ENCODE measurements at regions not wholly inside any gene's neighbourhood (a gene's known extent, or its start where the extent isn't known, plus 50 kb on each side); places are given as distances from the start of the nearest gene placed in this dataset.

DNA sequence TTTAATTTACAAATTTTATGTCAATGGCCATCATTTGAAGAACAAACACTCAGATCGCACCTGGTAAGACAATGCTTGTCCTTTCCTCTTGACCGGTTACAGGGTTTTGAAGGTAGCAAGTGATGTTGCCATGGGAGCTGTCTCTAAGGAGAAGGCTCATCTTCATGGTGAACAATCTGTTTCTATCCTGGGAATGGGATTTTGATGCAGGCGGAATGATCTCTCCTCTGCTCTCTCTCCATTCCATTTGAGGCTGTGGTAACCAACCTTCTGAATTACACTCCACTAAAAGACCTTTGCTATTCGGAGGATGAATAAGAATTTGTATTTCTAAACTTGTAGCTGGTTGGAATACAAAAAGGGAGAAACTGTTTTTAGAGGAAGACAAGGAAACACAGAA lies 57.9 kb upstream of the SLC5A9 start:
- DNase-seq: no peak

DNA sequence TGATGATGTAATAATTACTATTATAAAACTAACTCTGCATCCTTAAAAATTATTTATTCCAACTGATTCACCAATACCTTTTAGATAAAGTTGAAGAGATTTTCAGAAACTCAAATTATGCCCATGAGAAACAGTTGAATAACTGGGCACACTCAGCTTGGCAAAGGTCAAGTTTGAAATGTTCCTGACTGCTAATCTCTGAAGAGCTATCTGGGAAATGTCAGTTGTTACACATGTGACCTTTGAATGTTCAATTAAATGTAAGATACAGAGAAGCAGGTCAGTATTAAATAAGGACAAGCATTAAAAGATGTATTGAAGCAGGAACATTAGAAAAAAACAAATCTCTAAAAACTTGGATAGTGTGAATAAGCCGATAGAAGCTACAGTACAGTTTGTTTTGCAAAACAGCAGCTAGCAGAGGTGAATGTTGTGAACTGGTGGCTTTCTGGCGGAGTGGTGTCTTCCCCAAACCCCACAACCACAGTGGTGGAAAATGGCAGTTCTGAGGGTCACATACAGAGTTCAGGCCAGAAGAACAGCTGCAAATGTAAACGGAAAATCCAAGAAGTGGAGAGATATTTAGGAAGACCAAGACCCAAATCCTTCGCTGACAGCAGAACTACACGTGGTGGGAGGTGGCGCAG lies 61.9 kb upstream of the SLC5A9 start:
- DNase-seq: no peak

- no peak for DNase-seq
Observed at GRCh38 chr1:48139275-48139674, 83.2 kb upstream of the SLC5A9 start.

DNA sequence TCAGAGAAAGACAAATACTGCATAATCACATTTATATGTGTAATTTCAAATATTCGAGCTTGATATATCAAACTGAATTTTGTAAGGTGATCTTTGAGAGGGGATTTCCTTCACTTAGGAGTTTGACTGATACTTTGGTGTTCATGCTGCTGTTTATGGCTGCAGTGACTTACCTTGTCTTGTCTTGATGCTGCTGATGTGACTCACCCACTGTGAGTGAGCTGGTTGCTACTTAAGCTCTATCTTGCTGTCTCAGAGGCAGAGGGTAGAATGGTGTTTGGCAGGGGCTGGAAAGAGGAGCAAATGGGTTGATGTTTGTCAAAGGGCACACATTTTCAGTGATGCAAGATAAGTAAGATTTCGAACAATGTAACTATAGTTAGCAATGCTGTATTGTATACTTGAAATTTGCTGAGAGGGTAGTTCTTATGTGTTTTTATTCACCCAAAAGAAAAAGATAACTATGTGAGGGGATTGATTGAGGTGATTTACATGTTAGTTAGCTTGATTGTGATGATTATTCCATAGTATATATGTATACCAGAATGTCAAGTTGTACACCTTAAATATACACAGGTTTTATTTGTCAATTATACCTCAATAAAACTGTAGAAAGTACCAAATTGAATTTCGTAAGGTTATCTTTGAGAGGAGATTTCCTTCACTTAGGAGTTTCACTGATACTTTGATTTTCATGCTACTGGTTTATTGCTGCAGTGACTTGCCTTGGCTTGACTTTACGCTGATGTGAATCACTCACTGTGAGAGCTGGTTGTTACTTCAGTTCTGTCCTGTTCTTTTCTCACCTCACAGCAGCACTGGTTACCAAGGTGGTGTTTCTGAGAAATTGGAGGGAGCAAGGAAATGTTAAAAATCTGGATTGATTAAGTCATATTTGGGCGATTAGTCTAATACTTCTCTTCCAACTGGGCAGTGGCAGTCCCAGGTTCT lies 94.5 kb upstream of the SLC5A9 start:
- no peak for DNase-seq

DNA sequence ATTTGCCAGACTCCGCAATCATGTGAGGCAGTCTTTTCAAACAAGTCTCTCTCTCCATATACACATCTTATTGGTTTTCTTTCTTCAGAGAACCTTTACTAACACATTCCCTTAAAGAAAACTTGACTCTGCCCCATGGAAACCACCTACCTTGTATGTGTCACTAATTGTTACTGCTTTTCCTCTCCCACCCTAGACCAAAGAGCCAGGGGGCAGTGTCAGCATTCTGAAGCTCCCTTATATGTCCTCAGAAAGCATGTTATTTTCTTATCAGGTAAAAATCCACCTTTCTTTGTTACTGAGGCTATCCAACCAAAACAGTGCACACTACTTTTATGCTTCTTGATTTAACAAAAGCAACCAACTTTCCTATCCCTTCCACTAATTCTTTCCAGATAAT lies 98.9 kb upstream of the SLC5A9 start:
- DNase-seq: no peak

- no peak for DNase-seq
Observed at GRCh38 chr1:48121955-48122354, 100.6 kb upstream of the SLC5A9 start.

DNA sequence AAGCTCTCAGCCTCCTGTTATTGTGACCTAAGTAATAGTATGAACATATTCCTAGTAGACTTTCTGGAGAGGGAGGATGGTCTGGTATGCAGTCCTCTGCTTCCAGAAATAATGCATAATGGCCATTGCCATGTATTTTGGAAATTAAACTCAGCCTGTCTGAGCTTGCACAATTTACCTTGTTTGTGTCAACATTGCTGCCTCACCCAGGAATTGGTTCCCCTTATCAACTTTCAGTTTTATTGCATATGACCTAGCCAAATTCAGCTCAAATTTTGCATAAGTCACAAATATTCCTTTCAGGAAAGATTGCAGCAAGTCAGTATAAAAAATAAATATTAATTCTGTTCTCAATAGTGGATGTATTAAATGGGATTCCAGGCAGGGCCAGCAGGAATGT lies 101.9 kb upstream of the SLC5A9 start:
- no peak for DNase-seq

- no peak for DNase-seq
Observed at GRCh38 chr1:48115835-48116234, 106.7 kb upstream of the SLC5A9 start.

DNA sequence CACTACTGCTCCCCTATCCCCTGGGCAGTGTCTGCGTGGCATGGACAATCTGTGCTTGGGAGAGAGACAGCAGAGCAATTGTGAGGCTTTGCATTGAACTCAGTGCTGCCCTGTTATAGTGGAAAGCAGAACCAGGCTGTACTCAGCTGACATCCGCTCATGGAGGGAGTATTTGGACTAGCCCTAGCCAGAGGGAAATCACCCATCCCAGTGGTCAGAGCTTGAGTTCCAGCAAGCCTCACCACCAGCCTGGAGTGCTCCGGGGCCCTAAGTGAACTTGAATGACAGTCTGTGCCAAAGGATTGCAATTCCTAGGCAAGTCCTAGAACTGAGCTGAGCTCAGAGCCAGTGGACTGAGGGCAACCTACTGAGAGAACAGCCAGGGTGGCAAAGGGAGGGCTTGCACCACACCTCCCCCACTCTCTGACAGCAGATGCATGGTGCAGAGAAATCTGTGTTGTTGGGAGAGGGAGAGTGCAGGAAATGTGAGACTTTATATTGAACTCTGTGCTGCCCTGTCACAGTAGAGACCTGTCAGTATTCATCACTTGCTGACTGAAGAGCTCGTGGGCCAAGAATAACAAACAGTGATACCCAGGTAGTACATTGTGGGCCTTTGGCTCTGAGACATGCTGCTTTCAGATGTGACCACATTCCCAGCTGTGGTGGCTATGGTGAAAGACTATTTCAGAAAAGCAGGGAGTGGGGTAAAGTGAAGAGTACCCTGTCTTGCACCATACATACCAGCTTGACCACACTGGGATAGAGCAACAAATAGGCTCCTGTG lies 107.7 kb upstream of the SLC5A9 start:
- no peak for DNase-seq

- DNase-seq: peak; percentile 46
Observed at GRCh38 chr1:48109390-48110013, 112.3 kb upstream of the TRABD2B start.

- DNase-seq: no peak
Observed at GRCh38 chr1:48107516-48107915, 110.3 kb upstream of the TRABD2B start.

DNA sequence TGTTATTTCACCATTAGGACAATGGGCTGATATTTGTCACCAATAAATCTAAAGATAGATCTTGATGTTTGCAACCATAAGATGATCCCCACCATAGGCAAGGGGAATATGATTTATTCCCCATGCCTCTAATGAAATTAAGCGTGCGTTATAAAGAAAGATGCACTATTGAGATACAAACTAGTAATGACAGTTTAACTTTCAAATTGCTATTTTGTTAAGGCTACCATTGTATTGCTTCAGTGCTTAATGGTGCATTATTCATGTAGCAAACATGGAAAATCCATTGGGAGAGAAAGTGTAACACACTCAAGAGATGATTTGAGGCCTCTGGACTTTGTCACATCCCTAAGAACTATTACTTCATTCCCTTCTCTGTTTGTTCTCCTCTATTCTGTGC lies 108.9 kb upstream of the TRABD2B start:
- no peak for DNase-seq

- DNase-seq: no peak
Observed at GRCh38 chr1:48105165-48105564, 108.0 kb upstream of the TRABD2B start.

GRCh38 chr1:48103495-48103894 lies 106.3 kb upstream of the TRABD2B start:
- DNase-seq: no peak

DNA sequence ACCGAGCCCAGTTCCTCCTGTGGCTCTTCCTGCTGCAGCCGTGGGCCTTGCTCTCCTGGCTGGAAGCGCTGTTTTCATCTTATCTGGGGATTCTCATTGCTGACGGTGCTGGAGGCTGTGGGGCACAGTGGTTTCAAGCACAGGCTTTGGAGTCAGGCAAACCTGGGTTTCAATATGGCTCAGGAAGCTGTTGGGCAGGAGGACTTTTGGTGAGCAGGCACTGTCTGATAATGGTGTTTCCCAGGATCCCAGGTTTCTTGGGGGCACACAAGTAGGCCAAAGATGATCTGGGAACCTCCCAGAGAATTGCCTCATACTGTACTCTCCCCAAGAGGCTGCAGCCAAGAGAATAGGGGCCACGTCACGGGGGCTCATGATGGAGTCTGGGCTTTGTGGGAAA lies 105.6 kb upstream of the TRABD2B start:
- DNase-seq: no peak

DNA sequence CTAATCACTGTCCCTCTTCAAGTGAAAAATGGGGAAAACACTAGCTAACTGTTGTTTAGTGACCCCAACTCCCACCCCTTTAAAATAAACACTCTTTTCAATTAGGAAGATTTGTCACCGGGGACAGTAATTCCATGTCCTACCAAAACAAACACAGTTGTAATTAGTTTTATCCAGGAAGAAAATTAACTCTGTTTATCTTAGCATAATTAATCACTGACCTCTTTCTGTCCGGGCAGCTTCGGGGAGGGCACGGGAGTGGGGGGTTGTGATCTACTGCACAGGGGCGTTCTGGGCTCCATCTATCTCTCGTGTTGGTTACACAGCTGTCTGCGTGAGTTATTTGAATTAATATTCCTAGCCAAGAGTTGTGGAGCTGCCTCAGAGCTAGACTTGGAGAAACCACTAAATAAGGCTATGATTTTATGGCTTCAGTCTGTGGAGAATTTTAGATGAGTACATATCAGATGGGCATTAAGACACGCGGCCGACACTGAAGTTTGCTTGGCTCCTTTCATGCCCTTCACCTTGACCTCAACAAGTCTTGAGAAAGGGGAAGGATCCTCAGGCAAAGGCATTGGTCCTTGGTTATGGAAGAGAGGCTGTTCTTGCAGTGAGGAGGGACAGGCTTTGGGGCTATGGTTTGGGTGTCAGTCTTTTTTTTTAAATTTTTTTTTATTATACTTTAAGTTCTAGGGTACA lies 102.0 kb upstream of the TRABD2B start:
- DNase-seq: no peak

DNA sequence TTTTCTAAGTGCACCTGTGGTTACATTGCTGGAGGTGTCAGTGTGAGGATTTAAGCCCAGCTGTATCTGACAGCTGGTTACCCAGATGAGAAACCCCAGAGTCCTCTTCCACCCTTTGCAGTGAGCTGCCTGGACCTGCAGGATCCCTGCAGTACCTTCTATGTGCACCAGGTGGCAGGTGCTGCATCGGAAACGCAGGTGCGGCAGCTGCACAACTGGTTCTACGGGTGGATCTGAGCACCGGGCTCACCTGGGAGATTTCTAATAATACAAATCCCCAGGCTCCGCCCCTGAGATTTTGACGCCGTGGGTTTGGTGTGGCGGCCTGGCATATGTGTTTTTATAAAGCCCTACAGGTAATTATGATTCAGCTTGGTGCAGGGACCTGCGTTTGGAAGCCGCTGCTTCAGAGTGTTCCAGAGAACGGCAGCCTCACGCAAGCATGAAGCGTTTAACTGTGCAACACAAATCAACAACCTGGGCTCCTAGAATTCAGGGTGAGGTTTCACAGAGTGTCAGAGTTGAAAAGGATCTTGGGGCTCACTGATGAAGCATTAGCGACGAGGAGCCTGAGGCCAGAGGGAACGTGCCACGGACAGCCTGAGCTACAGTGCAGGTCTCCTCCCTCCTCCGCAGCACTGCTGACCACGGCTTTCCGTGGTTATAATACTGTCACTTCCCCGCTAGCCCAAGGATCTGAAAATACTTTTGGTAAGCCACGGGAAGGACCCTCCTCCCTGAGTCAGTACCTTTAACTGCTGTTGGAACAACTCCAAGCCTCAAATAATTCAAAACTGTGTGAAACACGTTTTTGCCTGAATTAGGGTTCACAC lies 96.7 kb upstream of the TRABD2B start:
- peak; percentile 22 for DNase-seq

DNA sequence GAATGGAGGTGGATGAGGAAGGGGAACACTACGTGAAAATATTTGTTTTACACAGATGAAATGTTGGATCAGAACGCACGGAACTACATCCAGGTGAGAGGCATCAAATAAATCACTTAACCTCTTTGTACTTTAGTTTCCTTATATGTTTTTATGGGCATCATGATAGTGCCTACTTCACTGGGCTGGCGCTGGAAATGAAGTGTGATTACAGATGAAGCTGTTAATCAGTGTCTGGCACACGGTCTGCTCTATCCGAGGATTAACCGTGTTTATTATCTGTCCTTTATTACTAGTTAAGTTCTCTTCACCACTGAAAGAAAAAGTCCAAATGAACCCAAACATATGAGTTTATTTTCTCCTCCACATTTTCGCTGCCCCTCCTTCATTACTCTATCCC lies 96.0 kb upstream of the TRABD2B start:
- DNase-seq: no peak

- DNase-seq: no peak
Observed at GRCh38 chr1:48092401-48092800, 95.2 kb upstream of the TRABD2B start.

DNA sequence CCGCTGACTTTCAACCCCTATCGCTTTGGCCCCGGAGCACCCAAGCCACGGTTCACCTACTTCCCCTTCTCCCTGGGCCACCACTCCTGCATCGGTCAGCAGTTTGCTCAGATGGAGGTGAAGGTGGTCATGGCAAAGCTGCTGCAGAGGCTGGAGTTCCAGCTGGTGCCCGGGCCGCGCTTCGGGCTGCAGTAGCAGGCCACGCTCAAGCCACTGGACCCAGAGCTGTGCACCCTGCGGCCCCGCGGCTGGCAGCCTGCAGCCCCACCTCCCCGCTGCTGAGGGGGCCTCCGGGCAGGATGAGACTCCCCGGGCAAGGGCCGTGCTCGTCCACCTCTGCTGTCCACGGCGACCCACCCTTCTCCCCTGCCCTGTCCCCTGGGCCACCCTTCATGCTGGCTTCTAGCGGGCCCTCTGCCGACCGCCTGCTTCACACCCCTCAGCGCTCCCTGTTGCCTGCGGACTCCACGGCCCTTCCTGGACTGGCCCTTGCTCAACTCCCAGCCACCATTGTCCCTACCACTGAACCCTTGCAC lies 92.2 kb upstream of the TRABD2B start:
- no peak for DNase-seq

DNA sequence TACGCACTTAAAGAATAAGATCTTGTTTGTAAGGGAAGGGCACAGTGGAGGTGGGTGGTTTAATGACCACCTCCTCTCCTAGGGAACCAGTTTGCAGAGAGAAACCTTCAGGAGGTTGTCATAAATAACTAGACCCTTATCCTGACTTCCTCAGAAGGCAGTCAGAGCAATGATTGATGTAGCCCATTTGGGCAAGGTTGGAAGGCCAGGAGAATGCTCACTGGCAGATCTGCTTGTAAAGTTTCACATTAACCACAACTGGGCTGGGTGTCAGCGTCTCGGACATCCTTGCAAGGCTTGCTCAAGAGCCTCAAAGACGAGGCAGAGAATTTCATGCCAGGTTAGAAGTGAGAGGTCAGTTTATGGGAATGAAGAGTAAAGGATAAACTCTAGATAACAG lies 87.6 kb upstream of the TRABD2B start:
- no peak for DNase-seq
